OCI-LY1 (cell line): ENCODE measurements at regions not wholly inside any gene's neighbourhood (a gene's known extent, or its start where the extent isn't known, plus 50 kb on each side); places are given as distances from the start of the nearest gene placed in this dataset.

Source experiments
- H2AFZ ChIP-seq: fragments of 200-600 bp; sonication (generic), shearing (Covaris generic); 2 replicates; pipeline ENCODE4 v1.6.0; 2014; ENCODE audit warnings: antibody characterized with exemption, mild to moderate bottlenecking, low read length
- H3F3A ChIP-seq: fragments of 200-600 bp; sonication (generic), shearing (Covaris generic); 2 replicates; pipeline ENCODE4 v1.6.0; 2014; ENCODE audit warnings: mild to moderate bottlenecking, antibody characterized with exemption, low read length, moderate library complexity; ENCODE audit not compliant: insufficient read depth
- H3K27ac ChIP-seq: fragments of 200-600 bp; sonication (generic); 2 replicates; pipeline ENCODE4 v1.5.1; 2014; ENCODE audit warnings: low read length, mixed run types, mild to moderate bottlenecking, low read depth; ENCODE audit not compliant: poor library complexity, severe bottlenecking
- H3K27me3 ChIP-seq: fragments of 200-600 bp; sonication (generic); 2 replicates; pipeline ENCODE4 v1.6.0; 2014; ENCODE audit warnings: antibody characterized with exemption, mild to moderate bottlenecking, low read length, moderate library complexity; ENCODE audit not compliant: insufficient read depth
- H3K36me3 ChIP-seq: fragments of 200-600 bp; sonication (generic); 2 replicates; pipeline ENCODE4 v1.6.1; 2014; ENCODE audit warnings: mild to moderate bottlenecking, antibody characterized with exemption, low read length, moderate library complexity, mixed read lengths; ENCODE audit not compliant: insufficient read depth
- H3K4me1 ChIP-seq: fragments of 200-600 bp; sonication (generic); 2 replicates; pipeline ENCODE4 v1.5.1; 2014; ENCODE audit warnings: mild to moderate bottlenecking, low read length, moderate library complexity; ENCODE audit not compliant: insufficient read depth, severe bottlenecking
- H3K4me2 ChIP-seq: fragments of 200-600 bp; sonication (generic), shearing (Covaris generic); 2 replicates; pipeline ENCODE4 v1.6.1; 2014; ENCODE audit warnings: low read length
- H3K4me3 ChIP-seq: fragments of 200-600 bp; sonication (generic); 2 replicates; pipeline ENCODE4 v1.5.1; 2014; ENCODE audit warnings: low read length, low read depth, mild to moderate bottlenecking, mixed read lengths; ENCODE audit not compliant: poor library complexity, severe bottlenecking
- H3K79me2 ChIP-seq: fragments of 200-600 bp; shearing (Covaris generic); 2 replicates; pipeline ENCODE4 v1.6.1; 2016; ENCODE audit warnings: mixed run types, low read length, mixed read lengths; ENCODE audit not compliant: insufficient read depth
- H3K9ac ChIP-seq: fragments of 200-600 bp; sonication (generic), shearing (Covaris generic); 2 replicates; pipeline ENCODE4 v1.6.1; 2014; ENCODE audit warnings: mild to moderate bottlenecking, low read length, mixed read lengths
- H3K9me2 ChIP-seq: fragments of 200-600 bp; sonication (generic), shearing (Covaris generic); 2 replicates; pipeline ENCODE4 v1.6.1; 2014; ENCODE audit warnings: low read depth, mild to moderate bottlenecking, low read length, mixed read lengths
- H3K9me3 ChIP-seq: fragments of 200-600 bp; shearing (Covaris generic); 2 replicates; pipeline ENCODE4 v1.6.1; 2014; ENCODE audit warnings: low read length, mixed read lengths
- H4K20me1 ChIP-seq: fragments of 200-600 bp; sonication (generic), shearing (Covaris generic); 2 replicates; pipeline ENCODE4 v1.6.0; 2016; ENCODE audit warnings: mild to moderate bottlenecking, low read length; ENCODE audit not compliant: insufficient read depth
- CTCF ChIP-seq: fragments of 200-600 bp; sonication (generic), shearing (Covaris generic); IDR thresholded peaks from 2 replicates; pipeline ENCODE4 v1.5.1; 2017; ENCODE audit warnings: mild to moderate bottlenecking, antibody characterized with exemption, low read length, moderate library complexity, mixed read lengths
- EZH2 ChIP-seq: fragments of 200-600 bp; sonication (generic), shearing (Covaris generic); IDR thresholded peaks from 2 replicates; pipeline ENCODE4 v1.8.0; 2017; ENCODE audit warnings: borderline replicate concordance, mixed run types, mild to moderate bottlenecking, antibody characterized with exemption, low read length, moderate library complexity, mixed read lengths

GRCh38 chr1:58862728-58863385, 79.0 kb upstream of the JUN start:
- Histone ChIP-seq H3K36me3 (no peaks in the 10 kb centered on the region), H3K27me3 (no peaks in the 10 kb centered on the region), H3F3A (no peaks in the 10 kb centered on the region), H4K20me1 (no peaks in the 10 kb centered on the region), H3K4me2 (no peak overlapping the region), H3K9me2 (no peaks in the 10 kb centered on the region), H3K27ac (no peak overlapping the region), H3K4me3 (no peak overlapping the region), H3K4me1 (no peaks in the 10 kb centered on the region), H2AFZ (no peak overlapping the region), H3K9me3 (no peaks in the 10 kb centered on the region), H3K9ac (no peak overlapping the region), H3K79me2 (no peaks in the 10 kb centered on the region)
- TF ChIP-seq EZH2 (no peak), CTCF (no peak)

GRCh38 chr1:58864654-58865053, 80.8 kb upstream of the JUN start:
- TF ChIP-seq CTCF (no peak), EZH2 (no peak)
- no peaks in the 10 kb centered on the region for H3K79me2 ChIP-seq
- peaks cover 6% of the 10 kb centered on the region for H3K4me1 ChIP-seq
- H3K36me3 ChIP-seq = no peaks in the 10 kb centered on the region
- no peaks in the 10 kb centered on the region for H3K9me3 ChIP-seq
- no peak overlapping the region for H3K27ac ChIP-seq
- H3K9ac ChIP-seq = no peak overlapping the region
- H3K9me2 ChIP-seq = no peaks in the 10 kb centered on the region
- no peaks in the 10 kb centered on the region for H4K20me1 ChIP-seq
- no peak overlapping the region for H3K4me3 ChIP-seq
- no peak overlapping the region for H3K4me2 ChIP-seq
- no peak overlapping the region for H2AFZ ChIP-seq
- no peaks in the 10 kb centered on the region for H3F3A ChIP-seq
- H3K27me3 ChIP-seq = no peaks in the 10 kb centered on the region

- Histone ChIP-seq H3K9me3 (no peaks in the 10 kb centered on the region), H3K4me3 (no peak overlapping the region), H3K36me3 (no peaks in the 10 kb centered on the region), H3K9me2 (no peaks in the 10 kb centered on the region), H3K27me3 (no peaks in the 10 kb centered on the region), H3K4me2 (no peak overlapping the region), H3K9ac (no peak overlapping the region), H3F3A (no peaks in the 10 kb centered on the region), H4K20me1 (no peaks in the 10 kb centered on the region), H2AFZ (no peak overlapping the region), H3K4me1 (peaks cover 25% of the 10 kb centered on the region), H3K79me2 (no peaks in the 10 kb centered on the region), H3K27ac (no peak overlapping the region)
- TF ChIP-seq CTCF (no peak), EZH2 (no peak)
These were observed 82.7 kb upstream of the JUN start for GRCh38 chr1:58866578-58866977.
